Fibroblast of lung (primary cell): ENCODE measurements at regions not wholly inside any gene's neighbourhood (a gene's known extent, or its start where the extent isn't known, plus 50 kb on each side); places are given as distances from the start of the nearest gene placed in this dataset.

Experiments used
- DNase-seq, 2 donors: peaks; one replicate each; pipeline versions ENCODE4 v3.0.0 to v3.0.0-alpha.2; 2010; ENCODE audit warnings: low read depth in 2 of 2
- H2AFZ ChIP-seq: 2 replicates; pipeline ENCODE4 v1.5.1; 2012; ENCODE audit warnings: low read length, control low read depth, inconsistent platforms
- H3K27ac ChIP-seq: 2 replicates; pipeline ENCODE4 v1.5.1; 2011; ENCODE audit warnings: low read length, control low read depth; ENCODE audit not compliant: insufficient read depth
- H3K27me3 ChIP-seq: 2 replicates; pipeline ENCODE4 v1.5.1; 2011; ENCODE audit warnings: mild to moderate bottlenecking, low read length; ENCODE audit not compliant: control insufficient read depth, insufficient read depth
- H3K36me3 ChIP-seq: 2 replicates; pipeline ENCODE4 v1.5.1; 2011; ENCODE audit warnings: low read length; ENCODE audit not compliant: control insufficient read depth, insufficient read depth
- H3K4me1 ChIP-seq: 2 replicates; pipeline ENCODE4 v1.5.1; 2011; ENCODE audit warnings: low read length; ENCODE audit not compliant: control insufficient read depth, insufficient read depth; ENCODE audit errors: extremely low read depth
- H3K4me2 ChIP-seq: 2 replicates; pipeline ENCODE4 v1.5.1; 2011; ENCODE audit warnings: low read length, control low read depth; ENCODE audit not compliant: insufficient read depth; ENCODE audit errors: extremely low read depth
- H3K4me3 ChIP-seq, 4 experiments: fragments of 200-600 bp in 1 of 4; sonication (generic) in 1 of 4; replicated peaks in 1 of 4; 2 replicates each; pipeline ENCODE4 v1.5.1; 2011 to 2016; ENCODE audit warnings: low read length in 4 of 4, low read depth in 3 of 4, mild to moderate bottlenecking in 3 of 4, control low read depth in 2 of 4, inconsistent platforms in 1 of 4, mixed read lengths in 1 of 4; ENCODE audit not compliant: insufficient read depth in 1 of 4; ENCODE audit errors: control extremely low read depth in 1 of 4
- H3K79me2 ChIP-seq: 2 replicates; pipeline ENCODE4 v1.5.1; 2012; ENCODE audit warnings: mild to moderate bottlenecking, low read length, inconsistent platforms; ENCODE audit not compliant: control insufficient read depth, insufficient read depth
- H3K9ac ChIP-seq: 2 replicates; pipeline ENCODE4 v1.5.1; 2011; ENCODE audit warnings: mild to moderate bottlenecking, low read length, control low read depth; ENCODE audit not compliant: insufficient read depth
- H3K9me3 ChIP-seq: 2 replicates; pipeline ENCODE4 v1.5.1; 2012; ENCODE audit warnings: low read depth, low read length; ENCODE audit not compliant: control insufficient read depth, insufficient read depth
- H4K20me1 ChIP-seq: 2 replicates; pipeline ENCODE4 v1.5.1; 2011; ENCODE audit warnings: low read length; ENCODE audit not compliant: control insufficient read depth, insufficient read depth; ENCODE audit errors: extremely low read depth
- CTCF ChIP-seq, 2 donors: IDR thresholded peaks in 1 of 2; conservative IDR thresholded peaks in 1 of 2; 1 replicate in 1 of 2; 2 replicates in 1 of 2; pipeline ENCODE4 v1.5.1; 2011 to 2012; ENCODE audit warnings: low read length in 2 of 2, control low read depth in 1 of 2, inconsistent platforms in 1 of 2, low read depth in 1 of 2, mild to moderate bottlenecking in 1 of 2
- EZH2 ChIP-seq: IDR thresholded peaks from 2 replicates; pipeline ENCODE4 v1.5.1; 2012; ENCODE audit warnings: low read length, control low read depth, mild to moderate bottlenecking; ENCODE audit errors: missing control alignments

DNA sequence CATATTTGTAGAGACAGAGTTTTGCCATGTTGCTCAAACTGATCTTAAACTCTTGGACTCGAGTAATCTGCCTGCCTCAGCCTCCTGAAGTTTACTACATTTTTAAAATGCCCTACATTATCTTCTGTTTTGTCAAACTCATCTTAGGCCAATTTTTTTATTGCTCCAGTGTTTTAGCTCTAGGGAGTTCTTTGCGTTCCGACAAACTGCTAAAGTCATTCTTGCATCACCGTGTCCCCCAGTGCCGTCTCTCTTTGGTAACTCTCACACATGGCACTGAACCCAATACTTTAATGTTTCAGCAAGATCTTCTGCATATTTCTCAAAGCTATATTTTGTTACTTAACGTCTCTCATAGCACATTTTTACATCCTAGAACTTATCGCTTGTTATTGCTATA lies 440.9 kb upstream of the NRXN1 start:
- H3K4me2 ChIP-seq: no peak overlapping the region
- TF ChIP-seq CTCF (conservative IDR thresholded peaks at IDR 0.05 in 1 of 2, IDR thresholded peaks at IDR 0.05 in 1 of 2; ENCODE audit: low read depth in 1 of 2, low read length in 2 of 2): no peak
- DNase-seq: no peak
- no peaks in the 10 kb centered on the region for H4K20me1 ChIP-seq
- no peaks in the 10 kb centered on the region for H3K27me3 ChIP-seq
- H3K4me1 ChIP-seq: no peaks in the 10 kb centered on the region
- H3K79me2 ChIP-seq: no peaks in the 10 kb centered on the region
- no peak overlapping the region for H3K9ac ChIP-seq
- no peak overlapping the region for H3K4me3 ChIP-seq
- H3K36me3 ChIP-seq: no peaks in the 10 kb centered on the region
- no peak overlapping the region for H3K27ac ChIP-seq
- no peak overlapping the region for H2AFZ ChIP-seq
- H3K9me3 ChIP-seq: no peaks in the 10 kb centered on the region

DNA sequence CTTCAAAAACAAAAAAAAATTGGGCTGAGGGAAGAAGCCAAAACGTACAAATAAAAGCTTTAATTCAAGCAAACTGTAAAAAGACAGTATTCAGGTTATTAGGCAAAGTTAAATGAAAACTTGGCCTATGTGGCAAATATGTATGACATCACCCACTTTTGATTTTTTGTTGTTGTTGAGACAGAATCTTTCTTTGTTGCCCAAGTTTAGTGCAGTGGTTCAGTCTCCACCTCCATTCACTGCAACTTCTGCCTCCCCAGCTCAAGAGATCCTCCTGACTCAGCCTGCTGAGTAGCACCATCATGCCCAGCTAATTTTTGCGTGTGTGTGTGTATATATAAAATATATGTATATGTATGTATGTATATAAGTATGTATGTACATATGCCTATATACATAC lies 440.4 kb upstream of the NRXN1 start:
- H3K4me3 ChIP-seq: no peak overlapping the region
- H2AFZ ChIP-seq: no peak overlapping the region
- H4K20me1 ChIP-seq: no peaks in the 10 kb centered on the region
- H3K4me1 ChIP-seq: no peaks in the 10 kb centered on the region
- H3K9me3 ChIP-seq: no peaks in the 10 kb centered on the region
- no peak for DNase-seq
- no peak overlapping the region for H3K4me2 ChIP-seq
- no peaks in the 10 kb centered on the region for H3K36me3 ChIP-seq
- H3K27ac ChIP-seq: no peak overlapping the region
- no peaks in the 10 kb centered on the region for H3K79me2 ChIP-seq
- H3K27me3 ChIP-seq: no peaks in the 10 kb centered on the region
- H3K9ac ChIP-seq: no peak overlapping the region
- TF ChIP-seq EZH2 (no peak), CTCF (conservative IDR thresholded peaks at IDR 0.05 in 1 of 2, IDR thresholded peaks at IDR 0.05 in 1 of 2; ENCODE audit: low read depth in 1 of 2, low read length in 2 of 2) (no peak)

DNA sequence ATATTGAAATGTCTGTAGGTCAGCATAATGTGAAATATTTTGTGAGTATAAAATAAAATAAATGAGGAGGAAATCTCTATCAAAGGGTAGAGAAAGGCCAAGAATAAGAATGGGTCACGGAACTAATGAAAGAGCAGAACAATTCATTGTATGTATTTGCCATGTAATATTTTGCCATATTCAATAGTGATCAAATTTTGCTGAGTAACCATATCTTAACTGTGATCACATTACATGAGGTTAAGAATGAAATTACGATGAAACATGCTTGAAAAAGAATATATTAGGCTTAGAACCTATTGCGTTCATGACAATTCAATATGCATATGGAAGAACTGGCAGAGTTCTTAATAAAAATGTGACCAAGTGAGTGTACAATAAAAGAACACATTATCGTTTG lies 437.2 kb upstream of the NRXN1 start:
- no peak for DNase-seq
- no peaks in the 10 kb centered on the region for H4K20me1 ChIP-seq
- no peaks in the 10 kb centered on the region for H3K9me3 ChIP-seq
- TF ChIP-seq CTCF (conservative IDR thresholded peaks at IDR 0.05 in 1 of 2, IDR thresholded peaks at IDR 0.05 in 1 of 2; ENCODE audit: low read depth in 1 of 2, low read length in 2 of 2) (no peak), EZH2 (no peak)
- no peak overlapping the region for H3K4me2 ChIP-seq
- no peaks in the 10 kb centered on the region for H3K27me3 ChIP-seq
- no peaks in the 10 kb centered on the region for H3K36me3 ChIP-seq
- H2AFZ ChIP-seq: no peak overlapping the region
- no peak overlapping the region for H3K9ac ChIP-seq
- H3K27ac ChIP-seq: no peak overlapping the region
- H3K4me3 ChIP-seq: no peak overlapping the region
- H3K79me2 ChIP-seq: no peaks in the 10 kb centered on the region
- no peaks in the 10 kb centered on the region for H3K4me1 ChIP-seq
